HG03432 (cell line): ENCODE measurements at regions not wholly inside any gene's neighbourhood (a gene's known extent, or its start where the extent isn't known, plus 50 kb on each side); places are given as distances from the start of the nearest gene placed in this dataset.

Source experiments
- ATAC-seq: cut with Tn5 transposase; IDR thresholded peaks from one replicate; pipeline ENCODE4 v1.9.1; 2021; ENCODE audit warnings: mild to moderate bottlenecking, moderate library complexity; ENCODE audit not compliant: unreplicated experiment

DNA sequence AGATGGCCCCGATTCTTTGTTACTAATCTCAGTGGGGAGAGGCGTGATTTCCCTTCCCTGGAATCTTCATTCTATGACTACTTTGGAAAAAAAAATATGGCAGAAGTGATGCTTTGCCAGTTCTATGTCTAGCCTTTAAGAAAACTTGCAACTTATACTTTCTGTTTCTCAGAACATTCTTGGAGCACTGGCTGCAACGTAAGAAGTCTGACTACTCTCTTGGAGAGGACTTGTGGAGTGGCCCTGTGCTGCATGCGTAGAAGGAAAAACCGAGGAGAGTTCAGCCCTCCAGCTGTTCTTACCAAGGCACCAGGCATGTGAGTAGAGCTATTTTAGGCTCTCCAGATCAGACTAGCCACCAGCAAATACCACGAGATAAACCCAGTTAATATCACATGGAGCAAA lies 77.6 kb upstream of the STXBP5 start:
- ATAC-seq: no peak

DNA sequence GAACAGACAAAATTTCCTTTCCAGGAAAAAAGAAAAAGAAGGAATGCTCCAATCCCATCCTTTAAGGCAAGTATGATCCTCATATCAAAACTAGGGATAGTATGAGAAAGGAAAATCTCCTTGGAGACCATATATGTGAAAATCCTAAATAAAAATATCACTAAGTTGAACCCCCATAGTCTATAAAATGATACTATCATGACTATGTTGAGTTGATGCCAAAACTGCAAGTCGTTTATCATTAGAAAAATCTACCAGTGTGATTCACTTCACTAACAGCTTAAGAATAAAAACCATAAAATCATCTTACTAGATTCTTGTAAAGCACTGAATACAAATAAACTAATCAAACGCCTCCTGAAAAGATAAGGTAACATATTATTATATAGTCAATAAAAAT lies 76.6 kb upstream of the STXBP5 start:
- ATAC-seq: no peak

DNA sequence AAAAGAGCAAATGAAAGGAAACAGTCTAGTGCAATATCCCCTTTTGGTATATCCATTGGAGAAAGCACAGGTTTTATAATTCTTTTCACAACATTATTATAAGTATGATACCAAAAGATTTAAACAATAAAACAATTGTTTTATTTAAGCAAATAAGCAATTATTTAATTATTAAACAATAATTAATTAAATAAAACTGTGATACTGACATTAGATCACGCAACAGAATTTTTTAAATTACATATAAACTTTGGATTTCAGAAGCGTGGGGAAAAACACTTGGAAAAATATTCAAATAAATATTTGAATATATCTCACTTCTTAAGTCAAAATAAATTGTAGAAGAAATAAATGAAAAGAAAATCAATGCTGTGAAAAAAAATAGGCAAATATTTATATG lies 76.2 kb upstream of the STXBP5 start:
- no peak for ATAC-seq

DNA sequence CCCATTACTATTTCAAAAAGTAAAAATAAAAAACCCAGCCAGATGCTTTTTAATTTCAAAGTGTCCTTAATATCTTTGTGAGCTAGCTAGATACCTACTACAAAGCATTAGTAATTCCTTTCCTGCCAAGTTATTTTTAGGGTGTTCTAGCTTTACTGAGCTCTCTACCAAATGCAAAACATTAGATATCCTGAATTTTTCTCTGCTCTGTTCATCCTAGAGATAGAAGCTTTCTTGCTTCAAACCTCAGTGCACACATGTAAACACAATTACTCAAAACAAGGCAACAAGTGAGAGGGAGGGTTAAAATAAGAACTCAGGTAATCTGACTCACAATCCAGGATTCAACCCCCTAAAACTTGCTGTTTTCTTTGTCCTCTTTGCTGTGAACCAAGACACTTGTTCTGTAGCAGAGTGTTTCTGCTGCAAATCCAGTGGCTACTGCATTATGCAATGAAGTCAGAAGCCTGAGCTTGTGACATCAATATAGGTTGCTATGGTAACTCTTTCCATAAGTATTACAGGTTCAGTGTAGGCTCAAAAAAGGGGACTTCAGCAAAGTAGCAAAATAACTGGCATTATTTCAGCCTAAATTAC lies 72.6 kb upstream of the STXBP5 start:
- no peak for ATAC-seq

GRCh38 chr6:147132889-147133288 lies 71.3 kb upstream of the STXBP5 start:
- no peak for ATAC-seq

DNA sequence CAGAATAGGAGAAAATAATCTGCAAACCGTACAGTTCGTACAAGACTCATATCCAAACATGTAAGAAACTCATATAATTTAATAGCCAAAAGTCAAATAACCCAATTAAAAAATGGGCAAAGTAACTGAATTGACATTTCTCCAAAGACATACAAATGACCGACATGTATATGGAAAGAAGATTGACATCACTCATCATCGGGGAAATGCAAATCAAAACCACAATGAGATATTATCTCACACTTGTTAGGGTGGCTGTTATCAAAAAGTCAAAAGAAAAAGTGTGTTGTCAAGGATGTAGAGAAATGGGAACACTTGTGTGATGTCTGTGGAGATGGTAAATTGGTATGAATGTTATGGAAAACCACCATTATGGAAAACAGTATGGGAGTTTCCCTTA lies 70.5 kb upstream of the STXBP5 start:
- ATAC-seq: no peak

GRCh38 chr6:147135211-147135681 lies 69.0 kb upstream of the STXBP5 start:
- no peak for ATAC-seq

DNA sequence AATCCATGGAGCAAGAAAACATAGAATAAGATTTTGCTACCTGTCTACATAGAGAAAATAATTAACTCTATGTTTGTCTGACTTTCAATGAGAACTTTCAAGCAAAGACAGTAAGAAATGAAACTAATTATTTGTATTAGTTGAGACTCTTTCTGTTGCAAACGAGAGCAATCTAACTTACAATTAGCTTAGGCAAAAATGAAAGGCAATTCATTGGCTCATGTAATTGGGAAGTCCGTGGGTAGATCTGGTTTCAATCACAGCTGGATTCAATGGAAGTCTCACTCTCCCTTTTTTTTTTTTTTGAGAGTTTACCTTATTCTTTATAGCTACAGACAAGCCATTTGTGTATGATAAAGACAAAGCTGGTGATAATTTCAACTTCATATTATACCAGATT lies 68.2 kb upstream of the STXBP5 start:
- no peak for ATAC-seq

DNA sequence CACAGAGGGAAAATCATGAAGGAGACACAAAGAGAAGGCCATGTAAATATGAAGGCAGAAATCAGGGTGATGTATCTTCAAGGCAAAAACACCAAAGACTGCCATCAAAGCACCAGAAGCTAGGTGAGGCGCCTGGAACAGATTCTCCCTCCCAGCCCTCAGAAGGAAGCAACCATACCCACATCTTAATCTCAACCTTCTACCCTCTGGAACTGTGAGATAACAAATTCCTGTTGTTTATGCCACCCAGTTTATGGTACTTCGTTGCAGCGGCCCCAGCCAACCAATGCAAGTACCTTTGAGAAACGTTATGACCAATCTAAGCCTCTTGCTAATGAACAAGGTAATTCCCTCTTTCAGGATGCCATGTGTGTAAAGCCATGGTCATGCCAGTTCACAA lies 66.2 kb upstream of the STXBP5 start:
- ATAC-seq: no peak

DNA sequence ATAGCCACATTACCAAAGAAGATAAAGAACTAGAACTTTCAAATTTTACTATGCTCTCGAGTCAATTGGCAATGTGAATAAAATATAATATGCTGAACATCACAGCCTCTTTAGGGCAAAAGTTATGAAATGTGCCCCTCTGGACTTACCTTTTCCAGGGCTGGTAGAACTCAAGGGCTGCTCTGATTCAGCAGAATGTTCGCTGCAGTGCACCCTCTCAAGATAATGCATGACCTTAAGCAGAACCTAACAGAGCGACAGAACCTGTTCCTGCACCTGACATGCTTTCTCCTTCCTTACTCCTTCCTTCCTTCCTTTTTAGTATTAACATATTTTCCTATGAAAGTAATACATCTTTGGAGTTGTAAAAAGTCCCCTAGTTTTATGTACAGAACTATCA lies 65.4 kb upstream of the STXBP5 start:
- no peak for ATAC-seq

DNA sequence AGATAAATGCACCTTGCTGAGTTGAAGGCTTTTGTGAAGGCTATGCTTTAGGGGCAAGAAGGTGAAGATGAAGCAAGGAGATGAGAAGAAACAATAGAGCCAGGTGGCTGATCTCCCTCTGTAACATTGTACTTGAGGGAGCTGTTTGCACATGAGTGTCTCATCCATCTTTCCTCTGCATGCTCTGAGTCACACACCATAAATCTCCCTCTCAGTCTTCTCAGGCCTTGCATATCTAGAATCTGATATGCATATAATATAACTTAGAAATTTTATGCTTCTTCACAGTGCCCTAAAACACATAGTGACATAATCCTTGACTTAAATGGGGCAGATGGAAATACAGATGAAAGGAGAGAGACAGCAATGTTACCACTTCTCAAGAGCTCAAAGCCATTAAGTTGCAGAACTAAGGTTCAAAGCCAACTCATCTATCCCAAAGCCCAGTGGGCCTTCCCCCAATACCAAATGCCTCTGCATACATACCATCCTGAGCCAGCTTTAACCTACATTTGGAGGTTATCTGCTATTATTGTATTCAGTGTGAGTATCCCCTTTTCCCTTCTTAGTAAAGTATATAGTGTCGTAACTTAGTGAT lies 62.4 kb upstream of the STXBP5 start:
- no peak for ATAC-seq

GRCh38 chr6:147142684-147143245 lies 61.5 kb upstream of the STXBP5 start:
- ATAC-seq: no peak

DNA sequence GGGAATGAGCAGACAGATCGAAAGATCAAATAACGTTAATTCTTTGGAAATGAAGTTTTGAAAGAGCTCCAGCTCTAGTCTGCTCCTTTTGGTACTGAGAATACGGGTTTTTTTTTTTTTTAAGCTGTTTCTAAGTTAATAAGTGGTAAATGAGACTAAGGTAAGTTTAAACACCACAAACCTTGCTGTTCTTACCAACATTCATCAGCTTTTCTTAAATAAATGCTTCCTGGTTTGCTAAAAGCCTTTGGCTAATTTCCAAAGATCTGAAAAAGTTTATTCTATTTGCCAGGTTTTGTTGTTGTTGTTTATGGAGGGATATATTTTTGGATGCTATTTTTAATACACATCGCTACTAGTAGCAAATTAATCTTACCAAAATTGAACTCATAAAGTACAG lies 55.1 kb upstream of the STXBP5 start:
- ATAC-seq: no peak

- ATAC-seq: no peak
Observed at GRCh38 chr6:147149826-147150225, 54.4 kb upstream of the STXBP5 start.

GRCh38 chr6:147150293-147150692 lies 53.9 kb upstream of the STXBP5 start:
- ATAC-seq: no peak
